ENCODE measurements at regions not wholly inside any gene's neighbourhood (a gene's known extent, or its start where the extent isn't known, plus 50 kb on each side); places are given as distances from the start of the nearest gene placed in this dataset.

- H3K4me3 ChIP-seq (ENCODE audit: low read depth, low read length), result no peak overlapping the region
- no peak for TF ChIP-seq CTCF (IDR thresholded peaks at IDR 0.05; ENCODE audit: low read depth, low read length, missing control alignments)
- DNase-seq (ENCODE audit: low read depth), result no peak
Measured at GRCh38 chr11:15590132-15590531, 475.4 kb downstream of the INSC start.

GRCh38 chr11:15591112-15591537 lies 476.4 kb downstream of the INSC start:
- DNase-seq (ENCODE audit: low read depth), result no peak
- TF ChIP-seq CTCF (IDR thresholded peaks at IDR 0.05; ENCODE audit: low read depth, low read length, missing control alignments), result no peak
- no peak overlapping the region for H3K4me3 ChIP-seq (ENCODE audit: low read depth, low read length)

GRCh38 chr11:15594607-15595006 lies 479.9 kb downstream of the INSC start:
- DNase-seq (ENCODE audit: low read depth), result no peak
- no peak for TF ChIP-seq CTCF (IDR thresholded peaks at IDR 0.05; ENCODE audit: low read depth, low read length, missing control alignments)

GRCh38 chr11:15599376-15599775 lies 484.7 kb downstream of the INSC start:
- H3K4me3 ChIP-seq (ENCODE audit: low read depth, low read length), result no peak overlapping the region
- TF ChIP-seq CTCF (IDR thresholded peaks at IDR 0.05; ENCODE audit: low read depth, low read length, missing control alignments), result no peak

More at GRCh38 chr11:15594607-15595006, 479.9 kb downstream of the INSC start:
- H3K4me3 ChIP-seq (ENCODE audit: low read depth, low read length), result no peak overlapping the region

GRCh38 chr11:15602047-15602446 lies 487.3 kb downstream of the INSC start:
- no peak for TF ChIP-seq CTCF (IDR thresholded peaks at IDR 0.05; ENCODE audit: low read depth, low read length, missing control alignments)
- H3K4me3 ChIP-seq (ENCODE audit: low read depth, low read length), result no peak overlapping the region
- DNase-seq (ENCODE audit: low read depth), result no peak

More at GRCh38 chr11:15599376-15599775, 484.7 kb downstream of the INSC start:
- no peak for DNase-seq (ENCODE audit: low read depth)

GRCh38 chr11:15602785-15603567 lies 488.3 kb downstream of the INSC start:
- H3K4me3 ChIP-seq (ENCODE audit: low read depth, low read length), result no peak overlapping the region
- DNase-seq (ENCODE audit: low read depth), result no peak
- TF ChIP-seq CTCF (IDR thresholded peaks at IDR 0.05; ENCODE audit: low read depth, low read length, missing control alignments), result no peak

GRCh38 chr11:15605094-15605493 lies 490.4 kb downstream of the INSC start:
- no peak overlapping the region for H3K4me3 ChIP-seq (ENCODE audit: low read depth, low read length)
- DNase-seq (ENCODE audit: low read depth), result no peak
- no peak for TF ChIP-seq CTCF (IDR thresholded peaks at IDR 0.05; ENCODE audit: low read depth, low read length, missing control alignments)
